Natural killer cell (primary cell): ENCODE measurements at regions not wholly inside any gene's neighbourhood (a gene's known extent, or its start where the extent isn't known, plus 50 kb on each side); places are given as distances from the start of the nearest gene placed in this dataset.

Experiments
- ATAC-seq, 3 donors: fragments of 150-1000 bp in 2 of 3; fragments of 200-7000 bp in 1 of 3; cut with Tn5 transposase; 1 replicate in 1 of 3; 2 replicates in 2 of 3; pipeline ENCODE4 v1.10.0; 2021; ENCODE audit warnings: mild to moderate bottlenecking in 2 of 3, moderate library complexity in 2 of 3
- DNase-seq, 2 donors: peaks; one replicate each; pipeline versions ENCODE4 v3.0.0 to v3.0.0-alpha.2; 2013 to 2021; ENCODE audit warnings: mixed read lengths in 1 of 2
- H3K27ac ChIP-seq: one replicate; pipeline ENCODE4 v1.5.1; 2013; ENCODE audit warnings: mild to moderate bottlenecking, low read length
- H3K27me3 ChIP-seq: one replicate; pipeline ENCODE4 v1.6.1; 2013; ENCODE audit warnings: low read length; ENCODE audit not compliant: control insufficient read depth, insufficient read depth
- H3K36me3 ChIP-seq: one replicate; pipeline ENCODE4 v1.6.1; 2013; ENCODE audit warnings: low read length; ENCODE audit not compliant: control insufficient read depth, insufficient read depth
- H3K4me1 ChIP-seq: one replicate; pipeline ENCODE4 v1.6.1; 2013; ENCODE audit warnings: low read length; ENCODE audit not compliant: control insufficient read depth, insufficient read depth
- H3K4me3 ChIP-seq: one replicate; pipeline ENCODE4 v1.5.1; 2013; ENCODE audit warnings: low read length
- H3K9me3 ChIP-seq: one replicate; pipeline ENCODE4 v1.6.1; 2013; ENCODE audit warnings: low read length; ENCODE audit not compliant: control insufficient read depth, insufficient read depth
- H3K27ac Mint-ChIP-seq, 2 donors: one replicate each; pipeline ENCODE4 v1.8.0; 2022; ENCODE audit warnings: mild to moderate bottlenecking in 2 of 2, mixed read lengths in 2 of 2, moderate library complexity in 1 of 2
- H3K27me3 Mint-ChIP-seq, 2 donors: one replicate each; pipeline ENCODE4 v1.8.0; 2022; ENCODE audit warnings: low read depth in 2 of 2, mixed read lengths in 2 of 2
- H3K36me3 Mint-ChIP-seq: one replicate; pipeline ENCODE4 v1.8.0; 2022; ENCODE audit warnings: mixed read lengths
- H3K4me1 Mint-ChIP-seq, 2 donors: one replicate each; pipeline ENCODE4 v1.8.0; 2022; ENCODE audit warnings: mixed read lengths in 2 of 2
- H3K4me3 Mint-ChIP-seq: one replicate; pipeline ENCODE4 v1.8.0; 2022; ENCODE audit warnings: mild to moderate bottlenecking, moderate library complexity, mixed read lengths
- H3K9me3 Mint-ChIP-seq, 2 donors: one replicate each; pipeline ENCODE4 v1.8.0; 2022; ENCODE audit warnings: mixed read lengths in 2 of 2
- WGBS: methylation state at CpG from one replicate; pipeline ENCODE4 v1.1.7; 2013; ENCODE audit warnings: missing lambda C conversion rate; ENCODE audit not compliant: insufficient coverage; 5-methylcytosine and 5-hydroxymethylcytosine counted together
- intact Hi-C: fragments of 100-400 bp; cut with micrococcal nuclease; formaldehyde crosslinking; loops from one replicate; pipeline ENCODE4 v1.14.2; 2022
- TF ChIP-seq, protein P1 (sequence below): fragments of 200-600 bp; IDR thresholded peaks from one replicate; pipeline ENCODE4 v1.8.0; 2022; ENCODE audit warnings: antibody characterized with exemption

DNA sequence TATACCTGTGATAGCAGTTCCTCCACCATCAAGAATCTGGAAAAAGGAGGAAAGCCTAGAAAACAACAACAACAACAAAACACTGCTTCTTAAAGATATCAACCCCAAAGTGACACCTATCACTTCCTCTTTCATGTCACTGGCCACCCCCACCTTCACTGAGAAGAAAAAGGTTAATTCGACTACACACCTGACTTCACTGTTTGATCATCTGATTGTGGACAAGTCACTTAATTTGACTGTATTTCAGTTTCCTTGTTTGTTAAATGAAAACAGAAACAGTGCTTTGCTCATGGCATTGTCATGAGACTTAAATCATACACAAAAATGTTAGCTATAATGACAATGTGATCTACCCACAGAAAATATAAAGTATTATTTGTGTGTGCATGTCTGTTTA, 280.6 kb upstream of the SULF2 start:
- 75% methylated on average over 1 of the region's 1 CpG for WGBS
- H3K27me3 Mint-ChIP-seq = peaks cover 13 to 19% of the 10 kb centered on the region in 2 donors

DNA sequence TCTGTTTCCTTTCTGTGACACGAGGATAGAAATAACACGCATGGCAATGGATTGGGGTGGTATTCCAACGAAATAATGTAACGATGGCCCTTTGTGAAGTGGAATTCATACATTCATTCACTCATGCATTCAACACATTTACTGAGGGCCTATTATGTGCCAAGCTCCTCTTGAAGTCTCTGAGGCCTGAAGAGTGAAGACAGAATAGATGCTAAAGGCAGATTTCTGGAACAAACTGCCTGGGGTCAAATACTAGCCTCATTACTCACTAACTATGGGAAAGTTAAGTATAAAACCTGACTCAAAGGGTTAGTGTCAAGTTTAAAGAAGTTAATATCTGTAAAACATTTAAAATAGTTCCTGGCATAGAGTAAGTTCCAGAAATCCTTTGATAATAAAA, 279.6 kb upstream of the SULF2 start:
- TF ChIP-seq, protein P1, sequence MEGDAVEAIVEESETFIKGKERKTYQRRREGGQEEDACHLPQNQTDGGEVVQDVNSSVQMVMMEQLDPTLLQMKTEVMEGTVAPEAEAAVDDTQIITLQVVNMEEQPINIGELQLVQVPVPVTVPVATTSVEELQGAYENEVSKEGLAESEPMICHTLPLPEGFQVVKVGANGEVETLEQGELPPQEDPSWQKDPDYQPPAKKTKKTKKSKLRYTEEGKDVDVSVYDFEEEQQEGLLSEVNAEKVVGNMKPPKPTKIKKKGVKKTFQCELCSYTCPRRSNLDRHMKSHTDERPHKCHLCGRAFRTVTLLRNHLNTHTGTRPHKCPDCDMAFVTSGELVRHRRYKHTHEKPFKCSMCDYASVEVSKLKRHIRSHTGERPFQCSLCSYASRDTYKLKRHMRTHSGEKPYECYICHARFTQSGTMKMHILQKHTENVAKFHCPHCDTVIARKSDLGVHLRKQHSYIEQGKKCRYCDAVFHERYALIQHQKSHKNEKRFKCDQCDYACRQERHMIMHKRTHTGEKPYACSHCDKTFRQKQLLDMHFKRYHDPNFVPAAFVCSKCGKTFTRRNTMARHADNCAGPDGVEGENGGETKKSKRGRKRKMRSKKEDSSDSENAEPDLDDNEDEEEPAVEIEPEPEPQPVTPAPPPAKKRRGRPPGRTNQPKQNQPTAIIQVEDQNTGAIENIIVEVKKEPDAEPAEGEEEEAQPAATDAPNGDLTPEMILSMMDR = no peak
- DNase-seq = no peak
- H3K4me1 Mint-ChIP-seq = no peaks in the 10 kb centered on the region
- intact Hi-C loops = no loop called here
- no peak overlapping the region for H3K4me3 ChIP-seq
- ATAC-seq = no peak
- H3K4me3 Mint-ChIP-seq = no peak overlapping the region
- 89% methylated on average over 4 of the region's 4 CpGs for WGBS
- peaks cover 3% of the 10 kb centered on the region for H3K9me3 ChIP-seq
- H3K27ac Mint-ChIP-seq = no peak overlapping the region
- H3K27ac ChIP-seq = no peak overlapping the region
- no peaks in the 10 kb centered on the region for H3K36me3 ChIP-seq
- no peaks in the 10 kb centered on the region for H3K27me3 ChIP-seq
- H3K27me3 Mint-ChIP-seq = peaks cover 12 to 17% of the 10 kb centered on the region in 2 donors
- H3K4me1 ChIP-seq = no peaks in the 10 kb centered on the region
- no peaks in the 10 kb centered on the region for H3K36me3 Mint-ChIP-seq
- H3K9me3 Mint-ChIP-seq = no peaks in the 10 kb centered on the region

More for the DNA sequence above, 280.6 kb upstream of the SULF2 start:
- H3K27me3 ChIP-seq = no peaks in the 10 kb centered on the region
- DNase-seq = no peak
- H3K36me3 Mint-ChIP-seq = no peaks in the 10 kb centered on the region
- H3K4me1 ChIP-seq = no peaks in the 10 kb centered on the region
- H3K27ac Mint-ChIP-seq = no peak overlapping the region
- ATAC-seq = no peak
- intact Hi-C loops = no loop called here
- H3K9me3 Mint-ChIP-seq = no peaks in the 10 kb centered on the region
- peaks cover 3% of the 10 kb centered on the region for H3K9me3 ChIP-seq
- TF ChIP-seq, protein P1 = no peak
- no peak overlapping the region for H3K4me3 ChIP-seq
- no peak overlapping the region for H3K27ac ChIP-seq
- no peaks in the 10 kb centered on the region for H3K4me1 Mint-ChIP-seq
- H3K4me3 Mint-ChIP-seq = no peak overlapping the region
- H3K36me3 ChIP-seq = no peaks in the 10 kb centered on the region

DNA sequence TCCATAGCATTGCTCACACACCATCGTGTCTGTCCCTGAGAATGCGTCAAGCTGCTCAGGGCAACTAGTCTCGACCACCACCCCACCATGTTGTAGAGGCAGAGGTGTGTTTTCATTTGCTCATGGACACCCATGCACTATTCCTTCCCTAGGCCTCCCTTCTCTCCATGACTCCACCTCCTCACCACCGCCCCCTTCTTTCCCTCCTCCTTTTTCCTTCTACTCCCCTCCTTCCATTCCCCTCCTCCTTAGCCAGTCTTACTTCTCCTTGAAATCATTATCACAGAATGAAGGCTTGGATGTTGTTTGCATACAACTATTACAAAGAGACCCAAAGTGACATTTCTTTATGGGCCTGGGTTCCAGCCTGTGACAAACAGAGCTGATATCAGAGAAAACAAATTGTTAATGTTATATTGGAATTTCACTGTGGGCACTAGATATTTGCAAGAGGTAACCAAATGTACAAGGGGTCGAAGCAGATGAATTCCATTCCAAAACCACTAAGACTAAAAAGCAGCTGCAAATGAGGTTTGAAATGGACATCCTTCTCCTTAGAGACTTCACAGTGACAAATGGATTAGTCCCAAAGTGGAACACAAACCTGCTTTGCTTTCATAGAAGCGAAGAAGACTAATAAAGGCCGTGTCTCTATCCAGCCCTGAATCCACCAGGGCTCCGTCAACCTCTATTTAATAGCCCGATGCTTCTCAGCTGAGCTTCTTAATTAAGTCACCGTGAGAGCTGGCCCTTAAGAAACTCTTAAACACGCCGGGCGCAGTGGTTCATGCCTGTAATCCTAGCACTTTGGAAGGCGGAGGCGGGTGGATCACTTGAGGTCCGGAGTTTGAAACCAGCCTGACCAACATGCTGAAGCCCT, 275.8 kb upstream of the SULF2 start:
- Histone ChIP-seq H3K4me3 (no peak overlapping the region), H3K4me1 (no peaks in the 10 kb centered on the region), H3K27ac (no peak overlapping the region), H3K36me3 (no peaks in the 10 kb centered on the region), H3K27me3 (no peaks in the 10 kb centered on the region), H3K9me3 (no peaks in the 10 kb centered on the region)
- DNase-seq (no peak), ATAC-seq (no peak)
- Mint-ChIP-seq H3K27me3 (peaks cover 8 to 23% of the 10 kb centered on the region in 2 donors), H3K4me1 (no peaks in the 10 kb centered on the region), H3K4me3 (no peak overlapping the region), H3K9me3 (no peaks in the 10 kb centered on the region), H3K27ac (no peak overlapping the region), H3K36me3 (no peaks in the 10 kb centered on the region)
- 95% methylated on average over 16 of the region's 16 CpGs for WGBS
- TF ChIP-seq, protein P1 = no peak
- intact Hi-C loops = no loop called here
